PC-3 (cell line): ENCODE measurements at regions not wholly inside any gene's neighbourhood (a gene's known extent, or its start where the extent isn't known, plus 50 kb on each side); places are given as distances from the start of the nearest gene placed in this dataset.

Experiments used
- ATAC-seq: fragments of 200-7000 bp; cut with Tn5 transposase; 2 replicates; pipeline ENCODE4 v1.9.1; 2020; ENCODE audit warnings: mild to moderate bottlenecking, moderate library complexity
- BruUV-seq: library from RNA; stranded (reverse); fragments of 400-500 nt; replicated peaks from 2 replicates; lab custom pipeline; 2021; lab: Mats Ljungman, UMichigan
- CTCF ChIA-PET: fragments of 300-600 bp; sonication (Branson Sonifier 250); formaldehyde crosslinking; loops from one replicate; lab custom pipeline; 2022; ENCODE audit warnings: antibody characterized with exemption; lab: Charles Lee
- POLR2A ChIA-PET: fragments of 300-600 bp; sonication (Branson Sonifier 250); formaldehyde crosslinking; loops from one replicate; lab custom pipeline; 2022; ENCODE audit warnings: antibody characterized with exemption; ENCODE audit not compliant: unreplicated experiment; lab: Charles Lee
- DNase-seq: peaks from one replicate; pipeline ENCODE4 v3.0.0-alpha.2; 2015
- H2AFZ ChIP-seq: fragments of 300-600 bp; sonication (generic); 2 replicates; pipeline ENCODE4 v1.6.0; 2016; ENCODE audit warnings: antibody characterized with exemption, low read length
- H3F3A ChIP-seq: fragments of 300-600 bp; sonication (generic); one replicate; pipeline ENCODE4 v1.6.0; 2017; ENCODE audit warnings: antibody characterized with exemption, low read length, control low read depth, mild to moderate bottlenecking; ENCODE audit not compliant: unreplicated experiment
- H3K27ac ChIP-seq: fragments of 300-600 bp; sonication (generic); 2 replicates; pipeline ENCODE4 v1.5.1; 2016; ENCODE audit warnings: mild to moderate bottlenecking, low read length
- H3K27me3 ChIP-seq: fragments of 300-600 bp; sonication (generic); 2 replicates; pipeline ENCODE4 v1.6.1; 2016; ENCODE audit warnings: low read length, mixed read lengths
- H3K36me3 ChIP-seq: fragments of 300-600 bp; sonication (generic); 2 replicates; pipeline ENCODE4 v1.6.1; 2016; ENCODE audit warnings: low read depth, mixed run types, low read length, mixed read lengths
- H3K4me1 ChIP-seq: fragments of 300-600 bp; sonication (generic); 2 replicates; pipeline ENCODE4 v1.5.1; 2016; ENCODE audit warnings: low read length; ENCODE audit not compliant: insufficient read depth
- H3K4me2 ChIP-seq: fragments of 300-600 bp; sonication (generic); 2 replicates; pipeline ENCODE4 v1.6.0; 2016; ENCODE audit warnings: low read length
- H3K4me3 ChIP-seq: fragments of 300-600 bp; sonication (generic); 2 replicates; pipeline ENCODE4 v1.5.1; 2016; ENCODE audit warnings: mild to moderate bottlenecking, low read length, mixed read lengths
- H3K79me2 ChIP-seq: fragments of 300-600 bp; sonication (generic); 2 replicates; pipeline ENCODE4 v1.6.1; 2017; ENCODE audit warnings: low read length, mixed read lengths
- H3K9ac ChIP-seq: fragments of 300-600 bp; sonication (generic); 2 replicates; pipeline ENCODE4 v1.6.0; 2016; ENCODE audit warnings: mild to moderate bottlenecking, low read length
- H3K9me2 ChIP-seq: fragments of 300-600 bp; sonication (generic); replicated peaks from 2 replicates; pipeline ENCODE4 v1.6.1; 2016; ENCODE audit warnings: mixed run types, low read length, mixed read lengths
- H3K9me3 ChIP-seq: fragments of 300-600 bp; sonication (generic); 2 replicates; pipeline ENCODE4 v1.6.1; 2016; ENCODE audit warnings: low read length, mixed read lengths
- H4K20me1 ChIP-seq: fragments of 300-600 bp; sonication (generic); 2 replicates; pipeline ENCODE4 v1.6.1; 2016; ENCODE audit warnings: low read length, mixed read lengths
- EZH2 ChIP-seq: fragments of 300-600 bp; sonication (generic); IDR thresholded peaks from one replicate; pipeline ENCODE4 v1.6.1; 2017; ENCODE audit warnings: antibody characterized with exemption, mild to moderate bottlenecking, low read length; ENCODE audit not compliant: unreplicated experiment
- EZH2phosphoT487 ChIP-seq: fragments of 300-600 bp; sonication (generic); IDR thresholded peaks from 2 replicates; pipeline ENCODE4 v1.6.1; 2018; ENCODE audit warnings: mild to moderate bottlenecking, antibody characterized with exemption, low read length, borderline replicate concordance
- intact Hi-C: fragments of 100-400 bp; cut with micrococcal nuclease; formaldehyde crosslinking; loops from 2 replicates; pipeline ENCODE4 v1.9.0; 2023
- TF ChIP-seq, protein P1 (sequence below): fragments of 300-600 bp; sonication (generic); conservative IDR thresholded peaks from 2 replicates; pipeline ENCODE4 v1.5.1; 2017; ENCODE audit warnings: antibody characterized with exemption, low read depth, mild to moderate bottlenecking, low read length

DNA sequence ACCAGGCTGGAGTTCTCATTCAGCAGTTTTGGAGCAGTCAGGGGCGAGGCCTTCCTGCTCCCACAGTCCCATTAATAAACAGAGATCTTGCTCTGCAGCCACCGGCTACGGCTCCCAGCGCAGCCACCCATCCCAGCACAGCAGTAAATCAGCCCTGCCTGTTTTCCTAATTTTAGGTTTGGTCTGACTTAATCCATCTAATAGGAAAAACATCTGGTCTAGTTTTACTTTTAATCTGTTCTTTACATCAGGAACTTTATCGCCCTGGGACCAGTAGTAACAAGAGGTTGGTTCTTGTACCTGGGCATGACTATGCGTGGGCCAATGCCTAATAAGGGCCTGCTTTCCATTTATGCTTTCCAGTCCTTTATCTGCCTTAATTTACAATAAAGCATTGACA is 264.0 kb upstream of the DPH6 start:
- DNase-seq (no peak), ATAC-seq (no peak)
- H3K4me1 ChIP-seq = no peaks in the 10 kb centered on the region
- POLR2A ChIA-PET = no interaction called here
- no peaks in the 10 kb centered on the region for H3K9me2 ChIP-seq
- no peaks in the 10 kb centered on the region for H3K27me3 ChIP-seq
- intact Hi-C loops = no loop called here
- no peak overlapping the region for H3K4me2 ChIP-seq
- H3K36me3 ChIP-seq = no peaks in the 10 kb centered on the region
- no peaks in the 10 kb centered on the region for H3K79me2 ChIP-seq
- H3K27ac ChIP-seq = no peak overlapping the region
- H4K20me1 ChIP-seq = no peaks in the 10 kb centered on the region
- CTCF ChIA-PET = no interaction called here
- no peak for TF ChIP-seq EZH2phosphoT487
- no peak for TF ChIP-seq EZH2
- TF ChIP-seq, protein P1, sequence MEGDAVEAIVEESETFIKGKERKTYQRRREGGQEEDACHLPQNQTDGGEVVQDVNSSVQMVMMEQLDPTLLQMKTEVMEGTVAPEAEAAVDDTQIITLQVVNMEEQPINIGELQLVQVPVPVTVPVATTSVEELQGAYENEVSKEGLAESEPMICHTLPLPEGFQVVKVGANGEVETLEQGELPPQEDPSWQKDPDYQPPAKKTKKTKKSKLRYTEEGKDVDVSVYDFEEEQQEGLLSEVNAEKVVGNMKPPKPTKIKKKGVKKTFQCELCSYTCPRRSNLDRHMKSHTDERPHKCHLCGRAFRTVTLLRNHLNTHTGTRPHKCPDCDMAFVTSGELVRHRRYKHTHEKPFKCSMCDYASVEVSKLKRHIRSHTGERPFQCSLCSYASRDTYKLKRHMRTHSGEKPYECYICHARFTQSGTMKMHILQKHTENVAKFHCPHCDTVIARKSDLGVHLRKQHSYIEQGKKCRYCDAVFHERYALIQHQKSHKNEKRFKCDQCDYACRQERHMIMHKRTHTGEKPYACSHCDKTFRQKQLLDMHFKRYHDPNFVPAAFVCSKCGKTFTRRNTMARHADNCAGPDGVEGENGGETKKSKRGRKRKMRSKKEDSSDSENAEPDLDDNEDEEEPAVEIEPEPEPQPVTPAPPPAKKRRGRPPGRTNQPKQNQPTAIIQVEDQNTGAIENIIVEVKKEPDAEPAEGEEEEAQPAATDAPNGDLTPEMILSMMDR = no peak
- H3F3A ChIP-seq = no peaks in the 10 kb centered on the region
- H3K9ac ChIP-seq = no peak overlapping the region
- H2AFZ ChIP-seq = no peak overlapping the region
- no peaks in the 10 kb centered on the region for H3K9me3 ChIP-seq
- BruUV-seq = no TSS peak
- no peak overlapping the region for H3K4me3 ChIP-seq

DNA sequence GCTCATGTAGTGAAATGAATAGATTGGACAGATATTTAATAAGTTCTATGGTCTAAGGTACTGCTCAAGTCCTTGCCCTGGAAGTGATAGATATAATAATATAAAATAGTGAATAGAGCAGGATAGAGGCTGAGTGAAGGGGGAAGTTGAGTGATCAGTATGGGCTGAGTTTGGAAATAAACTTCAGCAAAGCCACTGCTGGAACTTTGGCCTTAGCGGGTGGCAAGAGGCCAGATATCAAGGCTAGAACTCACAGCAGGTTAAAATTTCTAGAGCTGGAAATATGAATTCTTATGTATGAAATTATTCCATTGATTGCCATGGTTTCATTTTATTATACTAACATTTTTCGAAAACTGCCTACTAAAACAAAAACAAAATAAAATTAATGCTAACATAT is 267.6 kb upstream of the DPH6 start:
- intact Hi-C loops = no loop called here

DNA sequence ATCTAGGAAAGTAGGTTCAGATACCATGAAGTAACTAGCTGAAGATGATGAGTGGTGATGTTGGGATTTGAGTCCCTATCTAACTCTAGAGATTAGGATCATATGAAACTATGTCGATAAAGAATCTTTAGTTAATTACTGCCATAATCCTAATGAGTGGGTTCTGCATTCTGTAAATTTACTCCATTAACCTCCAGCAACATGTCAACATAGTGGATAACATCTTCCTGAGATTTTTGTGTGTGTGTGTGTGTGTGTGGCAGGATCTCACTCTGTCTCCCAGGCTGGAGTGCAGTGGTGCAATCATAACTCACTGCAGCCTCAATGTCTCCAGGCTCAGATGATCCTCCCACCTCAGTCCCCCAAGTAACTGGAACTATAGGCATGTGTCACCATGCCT is 272.9 kb upstream of the DPH6 start:
- intact Hi-C loops = no loop called here
- H3K9me3 ChIP-seq = no peaks in the 10 kb centered on the region
- no peaks in the 10 kb centered on the region for H3K9me2 ChIP-seq
- ATAC-seq (no peak), DNase-seq (no peak)
- ChIA-PET CTCF (no interaction called here), POLR2A (no interaction called here)
- H3K27me3 ChIP-seq = no peaks in the 10 kb centered on the region
- no peaks in the 10 kb centered on the region for H3K79me2 ChIP-seq
- BruUV-seq = no TSS peak
- H3K4me2 ChIP-seq = no peak overlapping the region
- no peak overlapping the region for H3K9ac ChIP-seq
- TF ChIP-seq, protein P1 = no peak
- no peak for TF ChIP-seq EZH2
- TF ChIP-seq EZH2phosphoT487 = no peak
- no peaks in the 10 kb centered on the region for H3K4me1 ChIP-seq
- H3K4me3 ChIP-seq = no peak overlapping the region
- no peak overlapping the region for H2AFZ ChIP-seq
- H3F3A ChIP-seq = no peaks in the 10 kb centered on the region
- no peaks in the 10 kb centered on the region for H4K20me1 ChIP-seq
- H3K27ac ChIP-seq = no peak overlapping the region
- H3K36me3 ChIP-seq = no peaks in the 10 kb centered on the region

More for the DNA sequence above, 267.6 kb upstream of the DPH6 start:
- no peak overlapping the region for H3K4me2 ChIP-seq
- no peaks in the 10 kb centered on the region for H3K9me3 ChIP-seq
- no peaks in the 10 kb centered on the region for H3F3A ChIP-seq
- H3K27me3 ChIP-seq = no peaks in the 10 kb centered on the region
- ATAC-seq = no peak
- H4K20me1 ChIP-seq = no peaks in the 10 kb centered on the region
- no peak for DNase-seq
- no peak overlapping the region for H2AFZ ChIP-seq
- H3K9ac ChIP-seq = no peak overlapping the region
- H3K27ac ChIP-seq = no peak overlapping the region
- H3K36me3 ChIP-seq = no peaks in the 10 kb centered on the region
- H3K4me3 ChIP-seq = no peak overlapping the region
- TF ChIP-seq, protein P1 = no peak
- TF ChIP-seq EZH2 = no peak
- no peak for TF ChIP-seq EZH2phosphoT487
- H3K4me1 ChIP-seq = no peaks in the 10 kb centered on the region
- H3K79me2 ChIP-seq = no peaks in the 10 kb centered on the region
- no peaks in the 10 kb centered on the region for H3K9me2 ChIP-seq
- no TSS peak for BruUV-seq
- POLR2A ChIA-PET = no interaction called here
- CTCF ChIA-PET = no interaction called here
